Mucosa of gallbladder (tissue), 1 donor: ENCODE measurements at regions not wholly inside any gene's neighbourhood (a gene's known extent, or its start where the extent isn't known, plus 50 kb on each side); places are given as distances from the start of the nearest gene placed in this dataset.
"Not testable (repeated sequence)": the region's sequence is repeated elsewhere in the genome, so short reads cannot be mapped to it uniquely, and the experiment has no call there.

Source experiments
- DNase-seq: peaks from one replicate; pipeline ENCODE4 v3.0.0-alpha.2; 2020; ENCODE audit warnings: low spot score
- donor health status: DM: no; HTN: no; CAD: no.

DNA sequence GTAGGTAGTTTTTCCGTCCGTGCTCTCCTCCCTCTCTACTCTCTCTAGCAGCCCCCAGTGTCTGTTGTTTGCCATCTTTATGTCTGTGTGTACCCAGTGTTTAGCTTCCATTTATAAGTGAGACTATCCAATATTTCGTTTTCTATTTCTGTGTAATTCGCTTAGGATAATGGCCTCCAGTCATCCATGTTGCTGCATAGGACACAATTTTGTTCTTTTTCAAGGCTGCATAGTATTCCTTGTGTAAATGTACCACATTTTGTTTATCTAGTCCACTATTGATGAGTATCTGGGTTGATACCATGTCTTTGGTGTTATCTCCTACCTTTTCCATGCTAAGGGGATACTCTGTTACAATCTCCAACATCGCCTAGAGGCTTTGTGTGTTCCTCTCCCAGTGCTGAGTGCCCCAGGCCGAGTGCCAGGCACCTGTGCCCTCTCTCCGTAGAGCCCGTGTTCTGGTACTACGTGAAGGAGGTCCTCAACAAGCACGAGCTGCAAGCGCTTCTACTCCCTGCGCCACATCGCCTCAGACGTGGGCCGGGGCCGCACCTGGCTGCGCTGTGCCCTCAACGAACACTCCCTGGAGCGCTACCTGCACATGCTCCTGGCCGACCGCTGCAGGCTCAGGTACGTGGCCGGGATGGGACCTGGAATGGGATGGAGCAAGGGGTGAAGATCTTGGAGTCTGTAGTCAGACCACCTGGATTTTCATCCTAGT lies 51.0 kb downstream of the NPIPB11 start:
- not testable (repeated sequence) for DNase-seq

DNA sequence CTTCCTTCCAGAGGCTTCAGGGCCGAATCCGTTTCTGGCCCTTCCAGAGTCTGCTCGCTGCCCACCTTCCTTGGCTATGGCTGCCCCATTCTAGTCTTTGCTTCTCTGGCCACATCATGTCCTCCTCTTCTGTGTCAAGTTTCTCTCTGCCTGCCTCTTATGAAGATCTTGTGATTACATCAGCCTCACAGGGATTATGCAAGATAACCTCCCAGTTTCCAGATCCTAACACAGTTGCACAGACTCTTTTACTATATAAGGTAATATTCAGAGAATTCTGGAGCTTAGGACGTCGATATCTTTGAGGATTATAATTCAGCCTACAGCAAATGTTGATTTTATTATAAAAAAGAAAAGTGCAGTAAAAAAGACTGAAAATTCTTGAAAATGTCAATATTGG lies 52.1 kb downstream of the NPIPB11 start:
- not testable (repeated sequence) for DNase-seq

DNA sequence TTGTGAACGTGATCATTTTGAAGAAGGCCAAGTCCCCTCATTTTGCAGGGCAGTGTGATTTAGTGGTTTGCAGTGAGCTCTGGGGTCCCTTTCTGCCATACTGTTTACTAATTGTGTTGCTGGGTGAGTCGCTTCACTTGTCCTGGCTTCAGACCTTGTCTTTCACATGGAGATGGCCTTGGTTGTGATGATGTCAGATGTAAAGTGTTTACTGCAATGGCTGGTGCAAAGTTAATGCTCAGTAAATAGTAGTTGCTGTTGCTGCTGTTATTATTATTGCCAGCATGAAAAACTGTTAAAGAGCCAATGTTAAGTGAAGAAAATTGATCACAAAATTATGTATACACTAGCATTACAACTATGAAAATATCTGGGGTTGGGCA lies 53.9 kb downstream of the NPIPB11 start:
- DNase-seq = not testable (repeated sequence)

DNA sequence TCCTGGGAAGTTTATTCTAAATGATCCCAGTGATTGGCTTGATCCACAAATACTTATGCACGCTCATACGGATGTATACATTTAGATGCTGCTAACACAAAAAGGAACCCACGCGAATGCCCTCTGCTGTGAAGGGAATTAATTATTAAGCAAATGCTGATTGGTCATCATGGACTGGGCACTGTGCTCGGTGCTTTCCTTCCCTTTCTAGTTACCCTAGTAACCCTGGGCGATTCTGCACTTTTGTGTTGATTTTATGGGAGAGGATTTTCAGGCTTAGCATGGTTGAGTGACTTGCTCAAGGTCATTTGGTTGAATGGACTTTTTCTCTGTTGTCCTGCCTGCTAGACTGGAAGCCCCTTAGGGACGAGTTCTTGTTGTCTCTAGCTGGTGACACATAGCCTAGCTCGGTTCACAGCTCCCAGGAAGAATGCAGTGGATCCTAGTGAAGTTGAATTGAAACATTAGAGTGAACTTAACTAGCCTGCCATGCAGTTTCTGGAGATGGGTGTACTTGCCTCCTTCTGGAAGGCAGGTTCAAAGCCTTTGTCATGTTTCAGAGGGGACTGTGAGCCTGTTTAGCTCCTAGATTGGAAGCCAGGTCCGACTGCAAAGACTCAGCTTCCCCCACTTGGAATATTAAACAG lies 54.4 kb downstream of the NPIPB11 start:
- not testable (repeated sequence) for DNase-seq

DNA sequence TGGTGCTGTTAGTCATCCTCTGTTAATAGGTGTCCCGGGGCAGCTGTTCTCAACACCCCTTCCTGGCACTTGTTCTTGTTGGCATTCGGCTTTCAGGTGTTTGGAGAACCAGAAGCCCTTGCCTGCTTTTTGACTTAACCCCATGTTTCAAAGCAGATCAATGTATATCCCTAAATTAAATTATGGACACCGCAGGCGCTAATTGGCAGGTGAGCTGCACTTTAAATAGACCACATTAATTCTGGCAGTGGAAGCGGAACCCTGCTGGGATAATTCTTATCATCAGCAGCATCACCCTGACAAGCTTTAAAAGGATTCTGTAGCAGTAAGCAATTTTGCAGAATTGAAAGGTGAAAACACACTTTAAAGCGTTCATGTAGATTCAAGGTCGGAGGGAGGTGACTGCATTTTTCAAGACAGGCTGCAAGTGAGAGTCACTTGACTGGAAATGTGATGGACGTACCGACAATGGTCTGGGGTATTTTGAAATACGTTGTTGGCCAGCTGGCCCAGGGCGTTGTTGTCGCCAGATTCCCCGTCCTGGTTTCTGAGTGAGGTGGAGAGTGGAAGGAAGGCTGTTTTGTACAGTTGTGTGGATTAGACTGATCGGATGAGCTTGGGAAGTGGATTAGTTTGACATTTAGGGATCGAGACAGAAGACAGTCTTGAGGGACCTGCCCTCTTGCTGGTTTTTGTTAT lies 55.1 kb downstream of the NPIPB11 start:
- DNase-seq = not testable (repeated sequence)

DNA sequence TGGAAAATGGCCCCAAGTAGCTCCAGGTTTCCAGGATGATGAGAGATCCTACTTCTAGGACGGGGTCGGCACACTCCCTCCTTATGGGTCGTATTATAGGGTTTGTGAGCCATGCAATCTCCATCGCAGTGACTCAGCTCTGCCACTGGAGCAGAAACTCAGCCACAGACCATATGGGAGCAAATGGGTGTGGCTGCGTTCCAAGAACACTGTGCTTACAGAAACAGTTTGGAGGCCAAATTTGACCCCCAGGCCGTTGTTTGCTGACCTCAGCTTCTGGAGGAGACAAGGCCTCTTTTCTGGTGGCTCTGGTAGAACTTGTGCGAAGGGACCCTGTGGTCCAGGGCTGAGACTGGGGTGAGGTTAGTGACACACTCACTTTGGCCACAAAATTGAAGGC lies 56.5 kb downstream of the NPIPB11 start:
- DNase-seq = peak; percentile 34

DNA sequence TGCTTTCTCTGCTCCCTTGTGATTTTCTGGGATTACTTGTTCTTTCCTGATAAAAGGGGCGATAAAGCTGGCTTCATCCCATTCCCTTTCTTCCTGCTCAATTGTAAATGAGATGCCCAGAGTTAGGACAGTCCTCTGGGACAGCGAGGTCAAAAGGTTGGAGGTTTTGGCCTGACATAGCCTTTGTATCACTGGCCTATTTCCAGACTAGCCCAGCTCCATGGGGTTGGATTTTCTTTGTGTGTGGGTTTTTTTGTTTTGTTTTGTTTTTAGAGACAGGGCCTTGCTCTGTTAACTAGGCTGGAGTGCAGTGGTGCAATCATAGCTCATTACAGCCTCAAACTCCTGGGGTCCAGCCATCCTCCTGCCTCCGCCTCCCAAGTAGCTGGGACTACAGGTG lies 57.8 kb downstream of the NPIPB11 start:
- DNase-seq = not testable (repeated sequence)

DNA sequence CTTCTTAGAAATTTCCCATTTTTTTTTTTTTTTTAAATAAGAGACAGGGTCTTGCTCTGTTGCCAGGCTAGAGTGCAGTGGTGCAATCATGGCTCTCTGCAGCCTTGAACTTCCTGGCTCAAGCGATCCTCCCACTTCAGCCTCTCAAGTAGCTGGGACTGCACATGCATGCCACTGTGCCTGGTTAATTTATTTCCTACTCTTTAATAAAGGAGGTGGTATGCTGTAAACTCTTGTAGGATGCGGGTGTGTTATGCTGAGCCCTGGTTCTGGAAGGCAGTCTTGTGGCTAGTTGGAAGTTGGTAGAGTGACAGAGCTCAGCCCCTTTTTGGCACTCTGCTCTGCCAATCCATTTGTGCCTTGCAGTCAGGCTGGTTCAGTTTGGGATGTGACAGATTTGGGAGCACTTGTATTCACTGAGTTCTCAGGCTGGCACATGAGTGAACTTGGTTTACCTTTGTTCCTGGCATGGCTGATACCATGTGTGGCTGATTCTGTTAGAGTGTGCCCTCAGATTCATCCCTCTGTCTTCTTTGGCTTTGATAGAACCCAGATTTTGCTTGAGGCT lies 58.3 kb downstream of the NPIPB11 start:
- not testable (repeated sequence) for DNase-seq

DNA sequence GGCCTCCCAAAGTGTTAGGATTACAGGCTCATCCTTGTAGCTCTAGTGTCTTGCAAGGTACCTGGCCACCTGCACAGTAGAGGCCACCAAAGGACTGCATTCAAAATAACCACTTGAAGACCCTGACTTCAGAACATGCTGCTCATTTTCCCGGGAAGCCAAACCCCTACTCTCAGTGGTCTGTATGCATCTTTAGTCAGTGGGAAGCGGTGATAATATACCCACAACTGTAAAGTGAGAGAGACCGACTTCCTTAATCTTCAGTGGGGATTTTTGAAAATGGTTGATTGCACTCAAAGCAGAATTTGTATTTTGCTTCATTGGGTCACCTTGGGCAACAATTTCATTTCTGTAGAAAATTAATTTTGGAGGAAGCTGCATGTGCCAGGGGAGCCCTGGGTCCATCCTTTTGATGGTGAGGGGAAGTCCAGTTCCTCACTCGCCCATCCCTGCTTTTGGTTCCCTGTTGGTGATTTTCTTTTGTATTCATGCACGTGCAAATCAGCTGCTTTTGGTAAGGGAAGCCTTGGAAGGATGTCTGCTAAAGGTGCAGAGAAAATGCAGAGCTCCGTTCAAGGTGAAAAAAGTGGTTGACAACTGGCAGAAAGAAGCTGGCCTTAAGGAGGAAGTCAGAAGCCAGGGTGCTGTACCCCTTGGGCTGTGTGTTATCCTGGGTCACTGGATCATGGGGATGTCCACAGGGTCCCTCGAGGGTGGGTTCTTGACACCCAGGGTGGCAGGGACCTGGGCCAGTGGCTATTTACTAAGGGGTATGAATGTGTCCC lies 59.5 kb downstream of the NPIPB11 start:
- DNase-seq = not testable (repeated sequence)

DNA sequence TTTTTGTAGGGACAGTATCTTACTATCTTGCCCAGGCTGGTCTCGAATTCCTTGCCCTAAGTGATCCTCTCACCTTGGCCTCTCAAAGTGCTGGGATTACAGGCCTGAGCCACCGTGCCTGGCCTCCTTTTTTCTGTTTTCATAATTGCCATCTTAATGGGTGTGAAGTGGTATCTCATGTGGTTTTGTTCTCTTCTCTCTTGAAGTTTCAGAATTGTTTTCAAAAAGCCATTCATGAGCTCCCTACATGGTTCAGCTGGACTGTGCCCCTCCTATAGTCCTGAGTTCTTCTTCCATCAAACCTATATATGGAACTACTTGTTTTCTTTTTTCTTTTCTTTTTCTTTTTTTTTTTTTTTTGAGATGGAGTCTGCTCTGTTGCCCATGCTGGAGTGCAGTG lies 60.3 kb downstream of the NPIPB11 start:
- DNase-seq = not testable (repeated sequence)

DNA sequence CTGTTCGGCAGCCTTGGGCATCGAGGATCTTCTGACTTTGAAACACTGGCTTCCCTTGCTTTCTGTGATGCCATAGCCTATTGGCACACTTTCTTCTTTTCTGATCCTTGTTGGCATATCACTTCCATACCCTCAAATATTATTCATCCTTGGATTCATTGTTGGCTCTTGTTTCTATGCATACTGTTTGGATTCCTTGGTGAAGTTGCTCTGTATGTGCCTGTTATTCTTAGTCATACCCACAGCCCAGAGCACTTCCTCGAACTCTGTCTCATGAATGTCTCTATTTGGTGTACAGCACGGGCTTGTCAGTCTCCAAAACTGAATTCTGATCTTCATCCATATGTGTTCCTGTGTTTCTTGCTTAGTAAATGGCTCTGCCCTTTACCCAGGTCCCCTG lies 63.6 kb downstream of the NPIPB11 start:
- not testable (repeated sequence) for DNase-seq

DNA sequence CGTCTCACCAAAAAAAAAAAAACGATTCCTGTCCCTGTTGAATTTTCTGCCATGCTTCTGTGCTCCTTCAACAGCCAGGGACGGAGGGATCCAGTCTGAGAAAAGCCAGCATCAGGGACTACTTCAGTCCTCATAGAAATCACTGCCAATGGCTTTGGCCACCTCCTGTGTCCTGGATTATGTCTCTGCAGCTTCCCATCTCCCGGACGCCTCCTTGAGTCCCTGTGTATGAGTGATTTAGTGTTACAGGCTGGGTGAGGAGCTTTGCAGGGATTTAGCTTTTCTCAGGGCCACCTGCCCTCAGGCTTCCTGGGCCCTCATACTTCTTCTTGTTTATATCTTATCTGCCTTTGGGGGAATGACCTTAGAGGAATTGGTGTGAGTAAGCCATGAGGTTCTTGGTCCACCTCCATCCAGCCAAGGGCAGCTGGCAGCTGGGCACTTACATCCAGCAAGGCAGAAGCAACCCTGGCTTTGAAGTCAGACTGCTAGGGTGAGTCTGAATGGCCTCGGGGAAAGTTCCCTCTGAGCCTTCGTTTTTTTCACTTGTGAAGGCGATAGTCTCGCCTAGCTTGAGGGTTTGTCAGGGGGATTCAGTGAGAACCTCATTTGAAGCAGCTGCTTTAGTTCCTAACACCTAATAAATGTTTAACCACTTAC lies 65.6 kb downstream of the NPIPB11 start:
- not testable (repeated sequence) for DNase-seq

DNA sequence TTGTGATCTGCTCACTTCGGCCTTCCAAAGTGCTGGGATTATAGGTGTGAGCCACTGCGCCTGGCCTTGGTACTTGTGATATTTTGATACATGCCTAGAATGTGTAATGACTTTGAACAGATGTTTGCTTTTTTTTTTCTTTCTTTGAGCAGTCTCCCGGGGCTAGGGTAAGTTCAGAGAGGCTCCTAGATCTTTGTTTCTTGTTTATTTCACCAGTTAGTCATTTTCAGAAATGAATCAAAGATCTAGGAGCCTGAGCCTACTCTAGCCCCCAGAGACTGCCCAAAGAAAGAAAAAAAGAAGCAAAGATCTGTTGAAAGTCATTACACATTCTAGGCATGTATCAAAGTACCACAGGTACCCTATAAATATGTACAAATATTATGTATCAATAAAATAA lies 66.3 kb downstream of the NPIPB11 start:
- not testable (repeated sequence) for DNase-seq

DNA sequence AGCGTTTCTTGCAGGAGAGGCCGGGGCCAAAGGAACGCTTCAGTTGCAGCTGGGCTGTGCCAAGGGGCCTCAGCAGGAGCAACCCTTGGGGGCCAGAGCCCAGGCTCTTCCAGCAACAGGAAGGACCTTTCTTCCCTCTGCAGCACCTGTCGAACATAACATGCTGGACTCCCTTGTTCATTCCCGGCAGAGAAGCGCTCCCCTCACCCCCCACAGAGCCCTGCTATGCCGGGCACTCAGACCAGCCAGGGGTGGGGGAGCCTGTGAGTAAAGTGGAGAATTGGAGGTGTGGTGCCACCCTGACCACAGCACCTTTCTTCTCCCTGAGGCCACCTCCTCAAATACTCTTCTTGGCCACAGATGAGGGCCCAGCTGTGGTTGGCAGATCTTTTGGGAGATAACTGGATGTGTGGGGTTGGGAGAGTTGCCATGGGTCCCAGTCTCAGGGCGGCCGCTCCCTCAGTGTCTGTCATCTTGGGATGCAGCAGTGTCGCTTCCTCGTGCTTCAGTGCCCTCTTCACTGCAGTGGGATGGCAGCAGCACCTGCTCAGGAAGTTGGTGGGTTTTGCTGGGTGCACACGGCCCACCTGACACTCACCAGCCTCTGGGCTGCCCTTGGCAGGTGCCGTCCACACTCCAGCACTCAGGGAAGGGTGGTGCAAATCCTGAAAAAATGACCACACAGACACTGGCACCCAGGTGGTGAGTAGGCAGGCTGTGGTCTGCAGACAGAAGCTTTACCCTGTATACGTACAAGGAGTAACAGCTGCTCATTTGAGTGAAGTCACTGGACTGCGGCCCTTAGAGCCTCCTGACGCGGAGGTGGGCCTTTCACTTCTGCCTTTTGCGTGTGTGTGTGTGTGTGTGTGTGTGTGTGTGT lies 67.5 kb downstream of the NPIPB11 start:
- not testable (repeated sequence) for DNase-seq

DNA sequence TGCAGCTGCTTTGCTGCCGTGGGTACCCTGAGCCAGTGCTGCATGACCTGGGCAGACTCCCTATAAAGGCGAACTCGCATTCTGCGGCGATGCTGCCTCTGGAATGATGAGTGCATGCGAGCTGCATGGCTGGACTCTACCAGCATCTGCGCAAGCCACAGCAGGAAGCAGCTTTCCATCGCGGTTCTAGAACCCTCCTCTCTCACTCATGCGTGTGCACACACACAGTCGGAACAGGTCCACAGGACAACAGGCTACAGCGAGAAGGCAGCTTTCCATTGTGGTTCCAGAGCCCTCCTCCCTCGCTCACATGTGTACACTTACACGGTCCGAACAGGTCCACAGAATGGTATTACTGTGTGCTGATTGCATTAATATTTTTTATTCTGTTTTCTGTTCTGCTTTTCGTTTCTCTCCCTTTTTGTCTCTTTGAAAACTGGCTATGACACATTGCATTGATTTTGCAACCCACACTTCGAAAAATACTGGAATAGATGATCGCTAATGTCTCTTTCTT lies 69.1 kb downstream of the NPIPB11 start:
- DNase-seq = not testable (repeated sequence)

DNA sequence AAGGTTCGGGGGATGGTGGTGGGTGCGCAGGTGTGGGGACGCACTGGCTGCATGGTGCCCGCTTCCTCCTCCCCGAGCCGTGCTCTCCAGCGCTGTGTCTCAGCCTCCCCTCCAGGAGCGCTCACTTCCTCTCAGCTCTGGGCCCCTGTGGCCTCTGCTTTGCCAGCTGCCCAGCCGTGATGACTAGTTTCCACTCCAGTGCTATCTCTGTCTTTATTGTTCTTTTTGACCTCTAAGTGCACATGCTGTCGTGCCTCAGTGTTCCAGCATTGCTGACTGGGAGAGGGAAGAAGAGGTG lies 71.0 kb downstream of the NPIPB11 start:
- not testable (repeated sequence) for DNase-seq

DNA sequence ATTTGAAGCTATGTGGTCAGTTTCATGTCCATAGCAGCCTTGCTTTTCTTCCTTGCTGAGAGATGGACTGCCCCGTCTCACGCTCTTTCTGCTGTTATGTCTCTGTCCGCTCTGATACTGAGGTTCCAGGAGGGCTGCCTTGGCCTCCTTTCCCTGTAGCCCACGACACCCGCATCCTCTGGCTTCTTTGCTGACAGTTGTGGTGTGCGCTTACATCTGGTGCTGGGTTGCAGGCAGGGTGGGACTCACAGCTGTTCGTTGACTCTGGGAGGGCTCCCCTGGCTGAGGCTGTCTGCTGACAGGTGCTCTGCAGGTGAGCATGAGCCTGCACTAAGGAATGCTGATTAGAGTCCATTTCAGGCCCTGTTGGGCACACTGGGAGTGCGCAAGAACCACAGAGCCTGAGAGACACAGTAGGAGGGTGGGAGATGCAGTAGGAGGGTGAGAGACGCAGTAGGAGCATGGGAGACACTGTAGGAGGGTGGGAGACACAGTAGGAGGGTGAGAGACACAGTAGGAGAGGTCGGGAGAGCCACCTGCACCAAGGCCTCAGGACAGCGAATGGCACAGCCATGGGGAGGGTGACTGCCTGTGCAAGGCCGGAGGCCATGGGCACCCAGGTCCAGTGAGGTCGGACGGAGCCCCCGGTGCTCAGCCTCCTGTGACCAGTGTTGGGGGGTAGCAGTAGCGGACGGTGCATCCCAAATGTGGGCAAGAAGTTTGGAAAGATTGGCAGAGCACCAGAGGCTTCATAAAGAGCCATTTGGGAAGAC lies 71.5 kb downstream of the NPIPB11 start:
- DNase-seq = not testable (repeated sequence)

DNA sequence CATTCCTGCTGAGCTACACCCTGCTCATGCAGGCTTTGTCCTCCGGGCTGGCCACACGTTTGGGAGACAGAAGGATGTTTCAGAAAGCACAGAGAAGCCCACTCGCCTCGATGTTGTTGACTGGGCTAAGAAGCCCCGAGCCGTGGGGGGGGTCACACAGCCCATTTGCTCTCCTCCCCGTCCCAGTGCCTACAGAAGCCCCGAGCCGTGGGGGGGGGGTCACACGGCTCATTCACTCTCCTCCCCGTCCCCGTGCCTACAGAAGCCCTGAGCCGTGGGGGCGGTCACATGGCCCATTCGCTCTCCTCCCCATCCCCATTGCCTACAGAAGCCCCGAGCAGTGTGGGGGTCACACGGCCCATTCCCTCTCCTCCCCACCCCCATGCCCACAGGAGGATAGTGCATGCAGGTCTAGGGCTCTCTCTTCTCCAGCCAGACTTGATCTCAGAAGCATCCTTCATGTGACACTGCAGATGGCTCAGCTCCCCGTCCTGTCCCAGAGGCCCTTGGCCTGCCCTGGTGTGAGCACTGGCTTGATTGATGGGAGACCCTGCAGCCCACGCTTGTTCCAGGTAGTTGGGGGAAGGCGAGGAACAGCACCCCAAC lies 72.9 kb downstream of the NPIPB11 start:
- DNase-seq = not testable (repeated sequence)

DNA sequence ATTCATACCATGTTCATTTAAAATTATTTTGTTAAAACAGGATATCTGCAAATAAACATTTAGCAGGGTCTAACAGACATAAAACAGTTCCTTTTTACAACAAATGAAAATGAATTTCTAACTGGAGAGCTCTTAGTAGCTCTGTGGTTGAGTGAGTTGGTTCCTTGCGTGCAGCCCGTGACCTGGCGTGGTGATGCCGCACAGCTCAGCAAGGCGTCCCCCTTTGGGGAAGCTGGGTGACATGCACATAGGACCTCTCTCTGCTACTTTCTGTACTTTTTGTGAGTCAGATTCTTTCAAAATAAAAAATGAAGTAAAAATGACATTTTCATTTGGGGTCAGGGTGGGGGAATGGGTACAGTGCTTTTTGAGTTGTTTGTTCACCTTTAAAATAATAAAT lies 75.9 kb downstream of the NPIPB11 start:
- not testable (repeated sequence) for DNase-seq
